Choroid plexus epithelial cell (primary cell): ENCODE measurements at regions not wholly inside any gene's neighbourhood (a gene's known extent, or its start where the extent isn't known, plus 50 kb on each side); places are given as distances from the start of the nearest gene placed in this dataset.
A peak's percentile ranks its signal among the peaks of the same experiment; 100 is the strongest.

ENCODE experiments used
- DNase-seq: peaks from one replicate; pipeline ENCODE4 v3.0.0-alpha.2; 2010; ENCODE audit warnings: low read depth
- H3K4me3 ChIP-seq: 2 replicates; pipeline ENCODE4 v1.5.1; 2011; ENCODE audit warnings: low read depth, mild to moderate bottlenecking, control low read depth, low read length, moderate library complexity
- TF ChIP-seq, protein P1 (sequence below): conservative IDR thresholded peaks from 2 replicates; pipeline ENCODE4 v1.5.1; 2011; ENCODE audit warnings: low read depth, mild to moderate bottlenecking, control low read depth, inconsistent platforms, low read length, moderate library complexity

DNA sequence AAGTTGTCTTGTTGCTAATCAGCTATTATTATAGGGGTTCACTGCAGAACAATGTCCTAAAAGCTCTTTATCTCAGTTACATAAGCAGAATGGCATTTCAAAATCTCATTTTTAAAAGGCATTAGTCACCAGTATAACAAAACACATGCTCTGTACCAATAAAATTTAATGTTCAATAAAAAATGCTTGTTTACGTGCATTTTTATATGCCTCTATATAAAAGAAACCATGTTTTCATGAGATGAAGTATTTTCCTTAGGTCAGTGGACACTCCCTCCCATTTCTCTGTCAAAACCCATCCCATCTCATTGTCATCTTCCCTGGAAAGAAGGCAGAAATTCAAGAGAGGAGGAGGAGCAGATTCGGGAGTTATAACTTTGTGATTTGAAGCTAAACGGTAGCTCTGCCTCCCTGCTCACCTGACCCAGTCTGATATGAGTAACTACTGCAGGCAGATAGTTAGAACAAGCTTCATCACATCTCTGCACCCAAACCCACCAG lies 231.9 kb upstream of the SIX2 start:
- no peak overlapping the region for H3K4me3 ChIP-seq
- DNase-seq = peak; percentile 63
- TF ChIP-seq, protein P1, sequence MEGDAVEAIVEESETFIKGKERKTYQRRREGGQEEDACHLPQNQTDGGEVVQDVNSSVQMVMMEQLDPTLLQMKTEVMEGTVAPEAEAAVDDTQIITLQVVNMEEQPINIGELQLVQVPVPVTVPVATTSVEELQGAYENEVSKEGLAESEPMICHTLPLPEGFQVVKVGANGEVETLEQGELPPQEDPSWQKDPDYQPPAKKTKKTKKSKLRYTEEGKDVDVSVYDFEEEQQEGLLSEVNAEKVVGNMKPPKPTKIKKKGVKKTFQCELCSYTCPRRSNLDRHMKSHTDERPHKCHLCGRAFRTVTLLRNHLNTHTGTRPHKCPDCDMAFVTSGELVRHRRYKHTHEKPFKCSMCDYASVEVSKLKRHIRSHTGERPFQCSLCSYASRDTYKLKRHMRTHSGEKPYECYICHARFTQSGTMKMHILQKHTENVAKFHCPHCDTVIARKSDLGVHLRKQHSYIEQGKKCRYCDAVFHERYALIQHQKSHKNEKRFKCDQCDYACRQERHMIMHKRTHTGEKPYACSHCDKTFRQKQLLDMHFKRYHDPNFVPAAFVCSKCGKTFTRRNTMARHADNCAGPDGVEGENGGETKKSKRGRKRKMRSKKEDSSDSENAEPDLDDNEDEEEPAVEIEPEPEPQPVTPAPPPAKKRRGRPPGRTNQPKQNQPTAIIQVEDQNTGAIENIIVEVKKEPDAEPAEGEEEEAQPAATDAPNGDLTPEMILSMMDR = no peak

DNA sequence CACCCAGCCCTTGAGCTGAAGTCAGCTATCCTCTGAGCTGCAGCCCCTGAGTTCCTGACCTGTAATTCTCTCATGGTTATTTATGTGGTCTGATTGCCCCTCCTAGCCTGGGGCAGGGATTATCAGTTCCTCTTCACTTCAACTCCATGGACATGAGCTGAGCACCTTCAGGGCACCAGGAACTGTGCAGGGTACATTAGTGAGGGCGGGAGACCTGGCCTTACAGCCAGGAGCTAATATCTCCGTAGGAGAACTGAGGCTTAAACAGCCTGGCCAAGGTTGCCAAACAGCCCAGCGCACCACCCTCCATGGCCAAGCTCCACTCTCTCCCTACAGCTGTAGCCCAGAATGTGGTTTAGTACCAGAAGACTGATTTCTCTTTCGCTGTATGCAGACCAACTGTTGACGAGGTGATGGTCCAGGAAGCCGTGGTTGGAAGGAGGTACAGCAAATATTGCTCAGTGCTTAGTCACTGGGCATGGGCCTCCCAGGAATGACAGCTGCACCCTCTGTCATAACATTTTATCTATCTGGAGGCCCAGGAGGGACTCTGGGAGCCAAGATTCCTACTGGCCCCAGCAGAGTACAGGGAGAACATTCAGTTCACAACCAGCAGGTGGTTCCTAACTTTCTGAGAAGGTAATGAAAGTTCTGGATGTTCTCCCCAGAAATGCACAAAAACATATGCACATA lies 228.7 kb upstream of the SIX2 start:
- TF ChIP-seq, protein P1 = peak; percentile 59
- DNase-seq = peak; percentile 98
- no peak overlapping the region for H3K4me3 ChIP-seq

DNA sequence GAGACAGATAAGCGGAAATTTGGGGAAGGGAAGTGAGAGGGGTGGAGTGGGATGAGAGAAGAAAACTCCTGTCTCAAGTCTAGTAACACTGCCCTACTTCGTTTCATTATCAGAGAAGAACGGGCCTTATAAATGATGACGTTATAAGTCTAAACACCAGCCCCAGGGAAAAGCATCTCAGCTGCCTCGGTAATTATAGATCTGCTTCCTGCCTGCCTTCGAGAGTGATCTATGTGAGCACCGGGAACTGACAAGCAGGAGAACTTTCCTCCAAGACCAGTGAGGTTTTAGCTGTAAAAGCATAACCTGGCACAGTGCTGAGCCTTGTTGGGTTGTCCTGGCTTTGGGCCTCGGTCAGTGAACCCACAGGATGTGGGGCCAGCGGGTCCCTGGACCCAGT lies 227.9 kb upstream of the SIX2 start:
- H3K4me3 ChIP-seq = no peak overlapping the region
- TF ChIP-seq, protein P1 = no peak
- peak; percentile 63 for DNase-seq

DNA sequence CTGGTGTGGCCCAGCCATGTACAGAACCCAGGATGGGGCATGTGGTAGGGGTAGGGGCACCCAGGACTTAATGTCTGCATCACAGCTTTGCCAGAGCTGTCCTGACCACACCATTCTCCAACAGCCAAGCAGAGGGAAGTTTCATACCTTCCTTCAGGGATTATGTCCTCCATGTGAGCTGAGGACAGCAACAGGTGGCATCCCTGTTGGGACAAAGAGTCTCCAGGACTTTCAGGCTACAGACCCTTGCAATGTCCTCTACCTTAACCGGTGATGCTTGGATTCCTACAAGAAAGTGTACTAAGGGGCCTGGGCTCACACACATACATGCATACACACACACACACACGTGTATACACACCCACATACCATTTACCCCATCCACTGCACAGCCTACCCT lies 227.0 kb upstream of the SIX2 start:
- DNase-seq = no peak
- TF ChIP-seq, protein P1 = no peak
- H3K4me3 ChIP-seq = no peak overlapping the region

DNA sequence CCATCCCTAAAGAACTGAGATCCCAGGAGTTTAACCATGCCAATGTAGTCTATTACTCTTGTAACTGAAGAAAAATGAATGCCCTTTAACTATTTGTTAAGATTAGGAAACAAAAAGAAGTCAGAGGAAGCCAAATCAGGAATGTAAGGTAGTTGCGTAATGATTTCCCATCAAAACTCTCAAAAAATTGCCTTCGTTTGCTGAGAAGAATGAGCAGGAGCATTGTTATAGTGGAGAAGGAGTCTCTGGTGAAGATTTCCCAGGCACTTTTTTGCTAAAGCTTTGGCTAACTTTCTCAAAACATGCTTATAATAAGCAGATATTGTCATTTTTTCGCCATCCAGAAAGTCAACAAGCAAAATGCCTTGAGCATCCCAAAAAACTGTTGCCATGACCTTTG lies 224.0 kb upstream of the SIX2 start:
- TF ChIP-seq, protein P1 = no peak
- DNase-seq = peak; percentile 69
- no peak overlapping the region for H3K4me3 ChIP-seq

DNA sequence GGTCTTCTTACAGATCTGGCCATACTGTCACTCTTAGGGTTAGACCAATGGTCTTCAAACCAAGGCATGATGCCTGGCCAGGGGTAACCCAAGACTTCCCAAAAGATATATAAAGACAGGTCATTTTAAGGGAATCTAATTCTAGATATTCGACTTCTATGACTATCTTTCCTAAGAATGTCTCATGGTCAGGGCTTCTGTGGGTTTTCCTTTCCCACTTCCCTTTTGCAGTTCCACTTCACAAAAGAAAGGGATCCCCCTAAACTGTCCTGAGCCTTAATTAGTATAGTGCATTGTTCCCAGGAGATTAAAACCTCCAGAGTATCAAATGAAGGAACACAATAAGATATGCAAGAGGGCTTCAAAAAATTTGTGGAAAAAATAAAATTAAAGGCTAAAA lies 223.6 kb upstream of the SIX2 start:
- DNase-seq = no peak
- TF ChIP-seq, protein P1 = no peak
- no peak overlapping the region for H3K4me3 ChIP-seq

DNA sequence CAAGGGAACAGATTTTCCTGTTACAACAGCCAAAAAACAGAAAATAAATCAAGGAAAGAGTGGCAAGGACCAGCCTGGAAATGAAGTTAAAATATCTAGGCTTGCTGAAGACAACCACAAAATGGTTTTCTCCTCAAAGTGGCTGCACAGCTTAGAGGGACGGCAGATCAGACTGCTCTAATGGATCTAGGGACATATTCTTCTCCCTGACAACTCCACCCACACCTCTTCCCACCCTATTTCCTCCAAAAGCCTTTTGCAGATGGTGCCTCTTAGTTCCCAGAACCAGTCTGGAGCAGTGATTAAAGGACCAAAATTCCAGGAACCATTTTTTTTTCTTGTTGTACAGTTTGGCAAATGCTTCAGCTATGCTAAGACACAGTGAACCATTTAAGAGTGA lies 220.2 kb upstream of the SIX2 start:
- no peak for DNase-seq
- no peak overlapping the region for H3K4me3 ChIP-seq
- TF ChIP-seq, protein P1 = no peak
